COLO829 (cell line): ENCODE measurements at regions not wholly inside any gene's neighbourhood (a gene's known extent, or its start where the extent isn't known, plus 50 kb on each side); places are given as distances from the start of the nearest gene placed in this dataset.
"Not testable (repeated sequence)": the region's sequence is repeated elsewhere in the genome, so short reads cannot be mapped to it uniquely, and the experiment has no call there.

Source experiments
- DNase-seq: peaks from one replicate; pipeline ENCODE4 v3.0.0; 2012; ENCODE audit warnings: low spot score

GRCh38 chr3:74415731-74416130, 198.7 kb downstream of the CNTN3 start:
- DNase-seq = no peak

GRCh38 chr3:74413547-74414241, 200.8 kb downstream of the CNTN3 start:
- DNase-seq = no peak

GRCh38 chr3:74410276-74410941, 204.1 kb downstream of the CNTN3 start:
- DNase-seq = no peak

- DNase-seq = no peak
Observed at GRCh38 chr3:74409066-74409465, 205.4 kb downstream of the CNTN3 start.

GRCh38 chr3:74403307-74403706, 211.2 kb downstream of the CNTN3 start:
- no peak for DNase-seq

GRCh38 chr3:74402821-74403220, 211.6 kb downstream of the CNTN3 start:
- no peak for DNase-seq

- DNase-seq = no peak
Observed at GRCh38 chr3:74393426-74393825, 221.0 kb downstream of the CNTN3 start.

- DNase-seq = no peak
Observed at GRCh38 chr3:74390121-74390877, 224.2 kb downstream of the CNTN3 start.

- no peak for DNase-seq
Observed at GRCh38 chr3:74387111-74387735, 227.2 kb downstream of the CNTN3 start.

GRCh38 chr3:74384159-74384558, 230.3 kb downstream of the CNTN3 start:
- DNase-seq = no peak

- no peak for DNase-seq
Observed at GRCh38 chr3:74377669-74378068, 236.8 kb downstream of the CNTN3 start.

GRCh38 chr3:74376323-74376722, 238.1 kb downstream of the CNTN3 start:
- DNase-seq = not testable (repeated sequence)

GRCh38 chr3:74375653-74376052, 238.8 kb downstream of the CNTN3 start:
- DNase-seq = no peak

GRCh38 chr3:74372743-74373142, 241.7 kb downstream of the CNTN3 start:
- DNase-seq = no peak

- DNase-seq = no peak
Observed at GRCh38 chr3:74370342-74370741, 244.1 kb downstream of the CNTN3 start.

GRCh38 chr3:74366331-74366730, 248.1 kb downstream of the CNTN3 start:
- DNase-seq = no peak

GRCh38 chr3:74363346-74363745, 251.1 kb downstream of the CNTN3 start:
- no peak for DNase-seq

- no peak for DNase-seq
Observed at GRCh38 chr3:74360406-74360805, 254.1 kb downstream of the CNTN3 start.

GRCh38 chr3:74357881-74358280, 256.6 kb downstream of the CNTN3 start:
- DNase-seq = no peak

GRCh38 chr3:74353039-74353438, 261.4 kb downstream of the CNTN3 start:
- DNase-seq = no peak

GRCh38 chr3:74352166-74352565, 262.3 kb downstream of the CNTN3 start:
- DNase-seq = no peak

- DNase-seq = no peak
Observed at GRCh38 chr3:74351213-74351612, 263.2 kb downstream of the CNTN3 start.

- no peak for DNase-seq
Observed at GRCh38 chr3:74349015-74349414, 265.4 kb downstream of the CNTN3 start.
